ENCODE measurements at regions not wholly inside any gene's neighbourhood (a gene's known extent, or its start where the extent isn't known, plus 50 kb on each side); places are given as distances from the start of the nearest gene placed in this dataset.
"Not testable (repeated sequence)": the region's sequence is repeated elsewhere in the genome, so short reads cannot be mapped to it uniquely, and the experiment has no call there.

DNA sequence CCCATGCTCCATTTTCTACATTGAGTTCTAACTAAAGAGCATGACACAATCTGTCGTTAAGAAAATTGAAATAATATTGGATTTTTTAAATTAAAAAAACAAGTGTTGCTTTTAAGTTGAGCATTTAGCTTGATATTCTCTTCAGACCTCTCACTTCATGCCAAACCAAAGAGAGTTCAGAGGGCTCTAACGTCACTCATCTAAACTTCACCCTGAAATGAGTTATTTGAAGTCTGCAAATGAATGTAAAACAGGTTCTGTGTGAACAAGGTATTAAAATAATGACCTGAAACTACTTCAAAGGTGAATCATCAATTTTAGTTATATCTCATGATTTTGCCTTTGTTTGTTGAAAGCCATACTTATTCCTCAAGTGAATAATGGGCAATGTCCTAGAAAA, 61.8 kb downstream of the MRPL57 start:
- H3K9me3 ChIP-seq = no peaks in the 10 kb centered on the region
- no peak overlapping the region for H3K4me3 ChIP-seq
- DNase-seq = no peak
- TF ChIP-seq POLR2A (IDR thresholded peaks at IDR 0.05) = no peak
- TF ChIP-seq, protein P1, sequence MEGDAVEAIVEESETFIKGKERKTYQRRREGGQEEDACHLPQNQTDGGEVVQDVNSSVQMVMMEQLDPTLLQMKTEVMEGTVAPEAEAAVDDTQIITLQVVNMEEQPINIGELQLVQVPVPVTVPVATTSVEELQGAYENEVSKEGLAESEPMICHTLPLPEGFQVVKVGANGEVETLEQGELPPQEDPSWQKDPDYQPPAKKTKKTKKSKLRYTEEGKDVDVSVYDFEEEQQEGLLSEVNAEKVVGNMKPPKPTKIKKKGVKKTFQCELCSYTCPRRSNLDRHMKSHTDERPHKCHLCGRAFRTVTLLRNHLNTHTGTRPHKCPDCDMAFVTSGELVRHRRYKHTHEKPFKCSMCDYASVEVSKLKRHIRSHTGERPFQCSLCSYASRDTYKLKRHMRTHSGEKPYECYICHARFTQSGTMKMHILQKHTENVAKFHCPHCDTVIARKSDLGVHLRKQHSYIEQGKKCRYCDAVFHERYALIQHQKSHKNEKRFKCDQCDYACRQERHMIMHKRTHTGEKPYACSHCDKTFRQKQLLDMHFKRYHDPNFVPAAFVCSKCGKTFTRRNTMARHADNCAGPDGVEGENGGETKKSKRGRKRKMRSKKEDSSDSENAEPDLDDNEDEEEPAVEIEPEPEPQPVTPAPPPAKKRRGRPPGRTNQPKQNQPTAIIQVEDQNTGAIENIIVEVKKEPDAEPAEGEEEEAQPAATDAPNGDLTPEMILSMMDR (IDR thresholded peaks at IDR 0.05) = no peak
- no peak overlapping the region for H3K27ac ChIP-seq
- intact Hi-C loops (cut with DNase I) = no loop called here
- H3K4me1 ChIP-seq = no peaks in the 10 kb centered on the region
- no peaks in the 10 kb centered on the region for H3K27me3 ChIP-seq
- ATAC-seq = no peak
- 43 to 63% methylated on average over 2 of the region's 2 CpGs for WGBS, 2 donors
- H3K36me3 ChIP-seq (replicated peaks in 1 of 2; ENCODE audit: insufficient read depth in 1 of 2, low read depth in 2 of 2) = no peaks in the 10 kb centered on the region

DNA sequence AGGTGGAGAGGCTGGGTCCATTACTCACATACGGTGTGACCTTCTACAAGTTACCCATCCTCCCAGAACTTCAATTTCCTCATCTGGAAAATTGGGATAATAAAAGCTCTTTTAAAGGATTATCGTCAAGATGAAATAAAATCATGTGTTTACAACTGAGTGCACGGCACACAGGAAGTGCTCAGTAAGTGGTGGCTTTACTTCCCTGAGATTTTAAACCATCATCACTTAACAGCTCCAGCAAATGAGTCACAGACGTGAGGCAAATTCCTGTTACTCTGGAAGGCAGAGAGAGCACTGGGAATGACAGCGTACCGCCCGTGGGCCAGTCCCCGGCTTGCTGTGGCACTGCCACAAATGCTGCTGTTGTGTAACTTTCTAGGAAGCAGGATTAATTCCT, 64.1 kb downstream of the MRPL57 start:
- no peak for ATAC-seq
- DNase-seq = no peak
- no peaks in the 10 kb centered on the region for H3K36me3 ChIP-seq (replicated peaks in 1 of 2; ENCODE audit: insufficient read depth in 1 of 2, low read depth in 2 of 2)
- no peak overlapping the region for H3K4me3 ChIP-seq
- TF ChIP-seq POLR2A (IDR thresholded peaks at IDR 0.05) = no peak
- TF ChIP-seq, protein P1 (IDR thresholded peaks at IDR 0.05) = no peak
- no peaks in the 10 kb centered on the region for H3K4me1 ChIP-seq
- H3K27me3 ChIP-seq = no peaks in the 10 kb centered on the region
- H3K9me3 ChIP-seq = no peaks in the 10 kb centered on the region
- intact Hi-C loops (cut with DNase I) = no loop called here
- no peak overlapping the region for H3K27ac ChIP-seq
- 45 to 65% methylated on average over 8 of the region's 8 CpGs for WGBS, 2 donors

DNA sequence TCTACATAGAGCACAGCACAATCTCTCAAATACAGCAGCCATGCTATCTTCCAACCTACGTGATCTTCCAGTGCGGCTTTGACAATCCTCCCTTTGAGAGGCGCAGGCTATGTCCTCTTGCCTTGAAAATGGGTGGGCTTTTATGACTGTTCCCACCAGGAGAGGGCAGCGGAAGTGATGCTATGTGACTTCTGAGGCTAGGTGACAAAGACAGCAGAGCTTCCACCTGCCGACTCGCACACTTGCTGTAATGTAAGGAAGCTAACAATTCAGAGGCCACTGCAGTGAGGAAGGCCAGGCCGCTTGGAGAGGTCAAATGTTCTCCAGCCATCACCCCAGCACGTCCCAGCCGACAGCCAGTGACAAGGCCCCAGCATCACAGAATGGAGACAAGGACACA, 65.8 kb downstream of the MRPL57 start:
- H3K27me3 ChIP-seq = no peaks in the 10 kb centered on the region
- no peaks in the 10 kb centered on the region for H3K4me1 ChIP-seq
- H3K27ac ChIP-seq = no peak overlapping the region
- H3K9me3 ChIP-seq = no peaks in the 10 kb centered on the region
- TF ChIP-seq POLR2A (IDR thresholded peaks at IDR 0.05) = no peak
- TF ChIP-seq, protein P1 (IDR thresholded peaks at IDR 0.05) = no peak
- H3K4me3 ChIP-seq = no peak overlapping the region
- intact Hi-C loops (cut with DNase I) = no loop called here
- no peak for ATAC-seq
- DNase-seq = no peak
- WGBS, 2 donors = 82 to 89% methylated on average over 7 to 9 of the region's 9 CpGs
- no peaks in the 10 kb centered on the region for H3K36me3 ChIP-seq (replicated peaks in 1 of 2; ENCODE audit: insufficient read depth in 1 of 2, low read depth in 2 of 2)

DNA sequence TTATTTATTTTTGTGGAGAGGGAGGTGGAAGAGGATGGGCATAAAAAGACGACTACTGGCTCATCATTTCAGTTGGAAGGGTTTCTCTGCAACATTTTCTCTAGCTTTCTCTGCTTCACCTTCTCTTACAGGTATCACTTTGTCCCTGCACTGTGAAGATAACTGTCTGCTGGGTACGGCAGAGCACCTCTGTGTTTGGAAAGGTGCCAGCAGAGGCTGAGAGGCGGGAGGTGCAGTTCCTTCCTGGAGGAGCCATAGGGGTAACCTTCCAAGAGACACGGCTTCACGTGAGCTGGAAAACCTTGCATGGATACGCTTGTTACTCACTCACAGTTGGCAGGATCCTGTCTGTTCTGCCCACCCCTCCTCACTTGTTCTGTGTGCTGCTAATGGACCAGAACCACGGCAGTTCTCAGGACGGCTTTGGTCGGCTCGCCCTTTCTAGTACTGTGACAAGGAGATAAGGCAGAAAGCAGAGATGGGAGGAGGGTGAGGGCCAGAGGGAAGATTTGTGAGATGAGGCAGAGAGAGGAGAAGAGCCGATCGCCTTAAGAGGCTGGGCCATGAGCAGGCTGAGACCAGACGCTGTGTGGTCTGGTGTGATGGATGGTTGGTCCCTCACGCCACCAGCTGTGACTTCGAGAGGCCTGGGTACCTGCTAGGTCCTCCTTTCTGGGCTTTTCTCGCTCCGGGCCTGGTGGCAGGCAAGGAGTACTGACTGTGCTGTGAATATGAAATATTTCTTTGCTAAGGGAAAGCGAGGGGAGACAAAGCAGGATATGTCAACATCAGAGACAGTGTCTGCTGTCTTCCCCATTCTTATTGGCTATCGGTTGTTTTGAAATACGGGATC, 66.8 kb downstream of the MRPL57 start:
- DNase-seq (peak in 1 of 4 donors; percentile 30), ATAC-seq (no peak)
- Histone ChIP-seq H3K27me3 (no peaks in the 10 kb centered on the region), H3K27ac (no peak overlapping the region), H3K4me3 (no peak overlapping the region), H3K9me3 (no peaks in the 10 kb centered on the region), H3K36me3 (replicated peaks in 1 of 2; ENCODE audit: insufficient read depth in 1 of 2, low read depth in 2 of 2) (no peaks in the 10 kb centered on the region), H3K4me1 (no peaks in the 10 kb centered on the region)
- TF ChIP-seq POLR2A (IDR thresholded peaks at IDR 0.05) = no peak
- TF ChIP-seq, protein P1 (IDR thresholded peaks at IDR 0.05) = no peak
- WGBS, 2 donors = 36 to 47% methylated on average over 20 of the region's 20 CpGs
- intact Hi-C loops (cut with DNase I) = no loop called here

DNA sequence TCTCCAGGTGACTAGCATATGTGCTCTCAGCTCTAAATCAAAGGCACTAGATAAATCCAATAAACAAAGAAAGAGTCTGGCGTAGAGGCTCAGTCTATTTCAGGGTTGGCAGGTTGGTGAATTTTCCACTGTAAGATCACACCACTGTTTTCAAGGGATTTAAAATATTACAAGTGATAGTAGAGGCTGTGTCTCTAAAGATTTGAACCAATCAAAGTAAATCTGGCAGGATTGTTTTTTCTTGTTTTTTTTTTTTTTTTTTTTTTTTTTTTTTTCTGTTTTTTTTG, 67.4 kb downstream of the MRPL57 start:
- 26 to 29% methylated on average over 1 of the region's 1 CpG for WGBS, 2 donors
- H3K4me1 ChIP-seq; ATAC-seq; H3K27me3 ChIP-seq; H3K9me3 ChIP-seq; H3K4me3 ChIP-seq; intact Hi-C loops (cut with DNase I); DNase-seq; H3K27ac ChIP-seq; H3K36me3 ChIP-seq (replicated peaks in 1 of 2; ENCODE audit: insufficient read depth in 1 of 2, low read depth in 2 of 2): not testable (repeated sequence)
